ENCODE measurements at regions not wholly inside any gene's neighbourhood (a gene's known extent, or its start where the extent isn't known, plus 50 kb on each side); places are given as distances from the start of the nearest gene placed in this dataset.

DNA sequence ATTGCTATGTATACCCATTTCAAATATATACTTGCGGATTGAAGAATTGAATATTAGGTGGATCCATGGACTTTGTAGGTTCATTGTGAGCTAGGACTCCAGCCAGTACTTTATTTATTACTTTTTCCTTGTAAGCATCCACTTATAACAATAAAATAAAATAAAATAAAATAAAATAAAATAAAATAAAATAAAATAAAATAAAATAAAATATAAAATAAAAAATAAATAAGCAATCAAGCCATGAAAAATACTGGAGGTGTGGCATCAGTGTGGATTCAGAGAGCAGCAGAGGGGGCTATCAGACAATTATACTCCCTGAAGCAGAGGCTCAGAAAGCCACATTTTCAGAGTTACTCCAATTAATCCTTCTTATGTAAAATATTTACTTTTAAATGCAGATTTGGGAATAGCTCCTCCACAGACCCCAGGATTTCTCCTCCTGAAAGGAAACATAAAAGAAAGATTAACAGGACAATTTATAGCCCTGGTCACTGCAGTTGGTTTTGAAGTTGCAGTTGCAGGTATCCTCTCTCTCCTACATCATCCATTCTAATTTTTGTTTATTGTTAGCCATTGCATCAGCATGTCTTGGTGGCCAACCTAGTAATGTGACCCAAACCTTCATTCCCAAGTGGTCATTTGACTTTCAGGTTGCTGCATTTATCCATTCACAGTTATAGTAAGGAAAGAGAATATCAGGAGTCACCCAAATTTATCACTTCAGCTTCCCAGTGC, 2025.2 kb upstream of the IGFBP7 start:
- TF ChIP-seq, protein P1, sequence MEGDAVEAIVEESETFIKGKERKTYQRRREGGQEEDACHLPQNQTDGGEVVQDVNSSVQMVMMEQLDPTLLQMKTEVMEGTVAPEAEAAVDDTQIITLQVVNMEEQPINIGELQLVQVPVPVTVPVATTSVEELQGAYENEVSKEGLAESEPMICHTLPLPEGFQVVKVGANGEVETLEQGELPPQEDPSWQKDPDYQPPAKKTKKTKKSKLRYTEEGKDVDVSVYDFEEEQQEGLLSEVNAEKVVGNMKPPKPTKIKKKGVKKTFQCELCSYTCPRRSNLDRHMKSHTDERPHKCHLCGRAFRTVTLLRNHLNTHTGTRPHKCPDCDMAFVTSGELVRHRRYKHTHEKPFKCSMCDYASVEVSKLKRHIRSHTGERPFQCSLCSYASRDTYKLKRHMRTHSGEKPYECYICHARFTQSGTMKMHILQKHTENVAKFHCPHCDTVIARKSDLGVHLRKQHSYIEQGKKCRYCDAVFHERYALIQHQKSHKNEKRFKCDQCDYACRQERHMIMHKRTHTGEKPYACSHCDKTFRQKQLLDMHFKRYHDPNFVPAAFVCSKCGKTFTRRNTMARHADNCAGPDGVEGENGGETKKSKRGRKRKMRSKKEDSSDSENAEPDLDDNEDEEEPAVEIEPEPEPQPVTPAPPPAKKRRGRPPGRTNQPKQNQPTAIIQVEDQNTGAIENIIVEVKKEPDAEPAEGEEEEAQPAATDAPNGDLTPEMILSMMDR (IDR thresholded peaks at IDR 0.05; ENCODE audit: insufficient read depth, low read depth, low read length), result no peak
- no peak for TF ChIP-seq EZH2 (IDR thresholded peaks at IDR 0.05; ENCODE audit: insufficient read depth, low read length)

Measured in astrocyte (in vitro differentiated cells and primary cell).